ENCODE measurements at regions not wholly inside any gene's neighbourhood (a gene's known extent, or its start where the extent isn't known, plus 50 kb on each side); places are given as distances from the start of the nearest gene placed in this dataset.

- TF ChIP-seq CTCF (IDR thresholded peaks at IDR 0.05) = no peak
- no peak for TF ChIP-seq TCF7L2 (IDR thresholded peaks at IDR 0.05; ENCODE audit: low read depth, low read length)
- TF ChIP-seq, protein P1, sequence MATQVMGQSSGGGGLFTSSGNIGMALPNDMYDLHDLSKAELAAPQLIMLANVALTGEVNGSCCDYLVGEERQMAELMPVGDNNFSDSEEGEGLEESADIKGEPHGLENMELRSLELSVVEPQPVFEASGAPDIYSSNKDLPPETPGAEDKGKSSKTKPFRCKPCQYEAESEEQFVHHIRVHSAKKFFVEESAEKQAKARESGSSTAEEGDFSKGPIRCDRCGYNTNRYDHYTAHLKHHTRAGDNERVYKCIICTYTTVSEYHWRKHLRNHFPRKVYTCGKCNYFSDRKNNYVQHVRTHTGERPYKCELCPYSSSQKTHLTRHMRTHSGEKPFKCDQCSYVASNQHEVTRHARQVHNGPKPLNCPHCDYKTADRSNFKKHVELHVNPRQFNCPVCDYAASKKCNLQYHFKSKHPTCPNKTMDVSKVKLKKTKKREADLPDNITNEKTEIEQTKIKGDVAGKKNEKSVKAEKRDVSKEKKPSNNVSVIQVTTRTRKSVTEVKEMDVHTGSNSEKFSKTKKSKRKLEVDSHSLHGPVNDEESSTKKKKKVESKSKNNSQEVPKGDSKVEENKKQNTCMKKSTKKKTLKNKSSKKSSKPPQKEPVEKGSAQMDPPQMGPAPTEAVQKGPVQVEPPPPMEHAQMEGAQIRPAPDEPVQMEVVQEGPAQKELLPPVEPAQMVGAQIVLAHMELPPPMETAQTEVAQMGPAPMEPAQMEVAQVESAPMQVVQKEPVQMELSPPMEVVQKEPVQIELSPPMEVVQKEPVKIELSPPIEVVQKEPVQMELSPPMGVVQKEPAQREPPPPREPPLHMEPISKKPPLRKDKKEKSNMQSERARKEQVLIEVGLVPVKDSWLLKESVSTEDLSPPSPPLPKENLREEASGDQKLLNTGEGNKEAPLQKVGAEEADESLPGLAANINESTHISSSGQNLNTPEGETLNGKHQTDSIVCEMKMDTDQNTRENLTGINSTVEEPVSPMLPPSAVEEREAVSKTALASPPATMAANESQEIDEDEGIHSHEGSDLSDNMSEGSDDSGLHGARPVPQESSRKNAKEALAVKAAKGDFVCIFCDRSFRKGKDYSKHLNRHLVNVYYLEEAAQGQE (IDR thresholded peaks at IDR 0.05; ENCODE audit: insufficient read depth in 1 of 2, low read depth in 2 of 2, low read length in 1 of 2) = no peak
- TF ChIP-seq POLR2AphosphoS5 (IDR thresholded peaks at IDR 0.05; ENCODE audit: low read depth, low read length) = no peak
Observed at GRCh38 chr3:179510496-179510895, 52.2 kb upstream of the ACTL6A start.

All from Panc1 (cell line).